ENCODE measurements at regions not wholly inside any gene's neighbourhood (a gene's known extent, or its start where the extent isn't known, plus 50 kb on each side); places are given as distances from the start of the nearest gene placed in this dataset.
A peak's percentile ranks its signal among the peaks of the same experiment; 100 is the strongest.

DNA sequence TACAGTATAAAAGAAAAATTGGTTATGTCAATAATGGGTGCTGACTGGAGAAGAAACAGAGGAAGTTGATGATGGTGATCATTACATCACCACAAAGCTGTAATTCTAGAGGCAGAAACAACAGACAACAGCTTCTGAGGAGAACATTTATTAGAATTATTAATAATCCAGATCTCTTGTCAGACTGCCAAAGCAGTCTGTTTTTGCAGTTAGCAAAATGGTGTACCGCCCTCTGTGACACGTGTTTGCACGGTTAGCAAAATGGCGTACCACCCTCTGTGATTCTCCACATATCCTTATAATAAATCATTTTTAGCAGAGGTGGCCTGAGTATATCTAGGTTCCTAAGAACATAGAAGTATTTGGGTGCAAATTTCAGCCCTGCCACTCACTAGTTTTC is 154.0 kb upstream of the TENT5D start:
- Mint-ChIP-seq H3K9me3 (no peaks in the 10 kb centered on the region), H3K4me3 (no peak overlapping the region), H3K36me3 (no peaks in the 10 kb centered on the region), H3K27ac (no peak overlapping the region), H3K4me1 (no peaks in the 10 kb centered on the region), H3K27me3 (no peaks in the 10 kb centered on the region)
- Histone ChIP-seq H3K4me3 (ENCODE audit: low read depth, low read length) (no peak overlapping the region), H3K36me3 (ENCODE audit: control insufficient read depth, insufficient read depth, low read length) (no peaks in the 10 kb centered on the region), H3K9me3 (ENCODE audit: control insufficient read depth in 2 of 2, low read length in 2 of 2) (no peaks in the 10 kb centered on the region), H3K27me3 (ENCODE audit: control insufficient read depth, insufficient read depth, low read length) (no peaks in the 10 kb centered on the region), H3K4me1 (ENCODE audit: control insufficient read depth, insufficient read depth, low read length, poor library complexity, severe bottlenecking) (no peaks in the 10 kb centered on the region), H3K27ac (ENCODE audit: insufficient read depth, low read length, poor library complexity, severe bottlenecking) (no peak overlapping the region)
- ATAC-seq (ENCODE audit: low read depth in 2 of 2): no peak
- DNase-seq: no peak

DNA sequence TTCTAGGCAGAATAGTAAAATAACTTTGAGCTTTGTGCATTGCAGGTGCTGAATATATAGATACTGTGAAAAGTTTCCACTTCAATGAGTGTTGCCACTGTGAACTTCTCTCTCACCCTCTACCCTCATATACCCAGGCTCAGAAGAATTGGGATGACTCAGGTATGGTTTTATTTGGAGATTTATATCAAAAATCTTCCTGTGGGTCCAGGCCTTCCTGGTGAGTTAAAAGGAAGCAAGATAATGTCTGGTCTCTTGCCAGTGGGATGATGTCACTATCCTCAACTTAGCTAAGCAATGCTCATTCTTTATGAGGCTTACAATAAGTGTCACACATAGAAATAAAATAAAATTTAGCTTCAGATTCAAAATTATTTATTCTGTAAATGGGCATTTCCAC is 153.3 kb upstream of the TENT5D start:
- H3K9me3 Mint-ChIP-seq: no peaks in the 10 kb centered on the region

DNA sequence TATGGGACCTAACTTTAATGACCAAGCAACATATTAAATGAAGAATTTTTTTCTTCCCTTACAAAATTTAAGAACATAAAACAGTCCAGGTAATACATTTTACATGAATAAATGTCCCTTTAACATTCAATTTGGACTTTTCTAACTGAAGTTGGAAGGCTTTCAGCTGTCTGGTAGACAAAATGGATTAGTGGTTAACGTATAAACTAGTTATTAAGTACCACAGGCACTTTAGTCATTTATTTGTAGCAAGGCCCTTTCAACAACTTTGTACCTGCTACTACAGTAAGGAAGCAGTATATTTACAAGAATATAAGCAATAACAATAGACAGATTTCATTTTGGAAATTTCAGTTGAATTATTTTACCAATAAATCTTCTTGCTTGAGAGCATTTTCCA is 152.5 kb upstream of the TENT5D start:
- no peak overlapping the region for H3K27ac Mint-ChIP-seq
- no peak for DNase-seq
- no peaks in the 10 kb centered on the region for H3K9me3 ChIP-seq (ENCODE audit: control insufficient read depth in 2 of 2, low read length in 2 of 2)
- no peak overlapping the region for H3K4me3 Mint-ChIP-seq
- ATAC-seq (ENCODE audit: low read depth in 2 of 2): no peak
- H3K27ac ChIP-seq (ENCODE audit: insufficient read depth, low read length, poor library complexity, severe bottlenecking): no peak overlapping the region
- no peaks in the 10 kb centered on the region for H3K36me3 ChIP-seq (ENCODE audit: control insufficient read depth, insufficient read depth, low read length)
- no peaks in the 10 kb centered on the region for H3K4me1 Mint-ChIP-seq
- no peaks in the 10 kb centered on the region for H3K9me3 Mint-ChIP-seq
- H3K4me3 ChIP-seq (ENCODE audit: low read depth, low read length): no peak overlapping the region
- no peaks in the 10 kb centered on the region for H3K4me1 ChIP-seq (ENCODE audit: control insufficient read depth, insufficient read depth, low read length, poor library complexity, severe bottlenecking)
- H3K27me3 Mint-ChIP-seq: no peaks in the 10 kb centered on the region
- H3K36me3 Mint-ChIP-seq: no peaks in the 10 kb centered on the region
- no peaks in the 10 kb centered on the region for H3K27me3 ChIP-seq (ENCODE audit: control insufficient read depth, insufficient read depth, low read length)

More for the DNA sequence above, 153.3 kb upstream of the TENT5D start:
- H3K4me3 Mint-ChIP-seq: no peak overlapping the region
- DNase-seq (no peak), ATAC-seq (ENCODE audit: low read depth in 2 of 2) (no peak)
- H3K27me3 Mint-ChIP-seq: no peaks in the 10 kb centered on the region
- Histone ChIP-seq H3K9me3 (ENCODE audit: control insufficient read depth in 2 of 2, low read length in 2 of 2) (no peaks in the 10 kb centered on the region), H3K27ac (ENCODE audit: insufficient read depth, low read length, poor library complexity, severe bottlenecking) (no peak overlapping the region), H3K4me3 (ENCODE audit: low read depth, low read length) (no peak overlapping the region), H3K4me1 (ENCODE audit: control insufficient read depth, insufficient read depth, low read length, poor library complexity, severe bottlenecking) (no peaks in the 10 kb centered on the region), H3K27me3 (ENCODE audit: control insufficient read depth, insufficient read depth, low read length) (no peaks in the 10 kb centered on the region), H3K36me3 (ENCODE audit: control insufficient read depth, insufficient read depth, low read length) (no peaks in the 10 kb centered on the region)
- H3K36me3 Mint-ChIP-seq: no peaks in the 10 kb centered on the region
- no peak overlapping the region for H3K27ac Mint-ChIP-seq
- no peaks in the 10 kb centered on the region for H3K4me1 Mint-ChIP-seq

GRCh38 chrX:80282535-80282934 is 137.7 kb upstream of the TENT5D start:
- DNase-seq (no peak), ATAC-seq (ENCODE audit: low read depth in 2 of 2) (no peak)
- Mint-ChIP-seq H3K4me3 (no peak overlapping the region), H3K27ac (no peak overlapping the region), H3K36me3 (no peaks in the 10 kb centered on the region), H3K27me3 (no peaks in the 10 kb centered on the region), H3K9me3 (peaks cover 0 to 2% (median 0%) of the 10 kb centered on the region in 7 donors), H3K4me1 (no peaks in the 10 kb centered on the region)
- H3K4me1 ChIP-seq (ENCODE audit: control insufficient read depth, insufficient read depth, low read length, poor library complexity, severe bottlenecking): no peaks in the 10 kb centered on the region
- H3K9me3 ChIP-seq (ENCODE audit: control insufficient read depth in 2 of 2, low read length in 2 of 2): no peaks in the 10 kb centered on the region
- H3K36me3 ChIP-seq (ENCODE audit: control insufficient read depth, insufficient read depth, low read length): no peaks in the 10 kb centered on the region
- no peak overlapping the region for H3K4me3 ChIP-seq (ENCODE audit: low read depth, low read length)
- H3K27me3 ChIP-seq (ENCODE audit: control insufficient read depth, insufficient read depth, low read length): no peaks in the 10 kb centered on the region
- no peak overlapping the region for H3K27ac ChIP-seq (ENCODE audit: insufficient read depth, low read length, poor library complexity, severe bottlenecking)

DNA sequence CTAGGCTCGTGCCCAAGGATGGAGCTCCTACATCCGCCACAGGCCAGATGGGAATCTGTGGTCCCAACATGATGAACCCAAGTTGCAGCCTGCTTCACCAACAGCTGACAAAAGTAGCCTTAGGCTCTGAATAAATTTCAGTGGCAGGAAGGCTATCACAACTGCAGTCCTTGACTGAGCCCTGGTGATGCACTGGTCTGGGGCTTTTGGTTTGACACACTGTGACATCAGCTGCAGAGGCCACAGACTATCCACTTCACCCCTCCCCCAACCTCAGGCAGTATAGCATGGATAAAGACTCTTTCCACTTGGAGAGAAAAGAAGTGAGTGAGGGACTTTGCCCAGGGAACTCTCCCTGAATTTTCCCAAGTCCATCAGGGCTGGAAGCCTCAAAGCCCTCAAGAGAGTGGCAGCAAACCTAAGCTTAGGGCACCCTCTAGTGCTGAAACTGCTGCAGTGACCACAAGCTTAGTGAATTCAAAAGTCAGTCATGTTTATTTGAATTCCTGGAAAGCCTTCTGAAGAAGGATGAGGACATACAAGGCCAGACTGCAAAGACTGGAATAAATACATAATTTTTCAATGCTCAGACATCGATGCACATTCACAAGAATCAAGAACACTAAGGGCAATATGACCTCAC is 135.0 kb upstream of the TENT5D start:
- Histone ChIP-seq H3K27ac (ENCODE audit: insufficient read depth, low read length, poor library complexity, severe bottlenecking) (no peak overlapping the region), H3K4me3 (ENCODE audit: low read depth, low read length) (no peak overlapping the region), H3K9me3 (ENCODE audit: control insufficient read depth in 2 of 2, low read length in 2 of 2) (no peaks in the 10 kb centered on the region), H3K27me3 (ENCODE audit: control insufficient read depth, insufficient read depth, low read length) (no peaks in the 10 kb centered on the region), H3K36me3 (ENCODE audit: control insufficient read depth, insufficient read depth, low read length) (no peaks in the 10 kb centered on the region), H3K4me1 (ENCODE audit: control insufficient read depth, insufficient read depth, low read length, poor library complexity, severe bottlenecking) (no peaks in the 10 kb centered on the region)
- Mint-ChIP-seq H3K4me1 (no peaks in the 10 kb centered on the region), H3K4me3 (no peak overlapping the region), H3K27me3 (no peaks in the 10 kb centered on the region), H3K9me3 (no peaks in the 10 kb centered on the region), H3K27ac (no peak overlapping the region), H3K36me3 (no peaks in the 10 kb centered on the region)
- peak in 1 of 3 donors; percentile 2 for DNase-seq
- ATAC-seq (ENCODE audit: low read depth in 2 of 2): no peak

DNA sequence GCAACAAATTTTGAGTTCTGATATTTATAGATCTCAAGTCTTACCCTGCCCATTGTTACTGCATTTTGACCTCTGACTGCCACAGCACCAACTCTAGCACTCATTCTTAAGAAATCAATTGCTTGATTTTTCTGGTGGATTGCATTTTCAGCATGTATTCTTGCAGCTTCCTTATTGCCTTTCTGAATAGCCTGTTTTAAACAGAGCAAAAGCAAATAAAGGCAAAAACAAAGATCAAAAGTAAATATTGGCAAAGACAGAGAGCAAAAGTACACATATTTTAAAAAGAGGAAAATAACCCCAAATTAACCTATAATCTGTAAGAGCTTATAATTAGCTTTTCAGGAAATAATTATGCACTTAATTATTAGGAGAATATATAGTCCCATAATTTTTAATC is 129.4 kb upstream of the TENT5D start:
- Histone ChIP-seq H3K36me3 (ENCODE audit: control insufficient read depth, insufficient read depth, low read length) (no peaks in the 10 kb centered on the region), H3K4me3 (ENCODE audit: low read depth, low read length) (no peak overlapping the region), H3K27ac (ENCODE audit: insufficient read depth, low read length, poor library complexity, severe bottlenecking) (no peak overlapping the region), H3K9me3 (ENCODE audit: control insufficient read depth in 2 of 2, low read length in 2 of 2) (no peaks in the 10 kb centered on the region), H3K4me1 (ENCODE audit: control insufficient read depth, insufficient read depth, low read length, poor library complexity, severe bottlenecking) (no peaks in the 10 kb centered on the region), H3K27me3 (ENCODE audit: control insufficient read depth, insufficient read depth, low read length) (no peaks in the 10 kb centered on the region)
- Mint-ChIP-seq H3K27me3 (no peaks in the 10 kb centered on the region), H3K4me3 (no peak overlapping the region), H3K4me1 (no peaks in the 10 kb centered on the region), H3K9me3 (peaks cover 0 to 1% (median 0%) of the 10 kb centered on the region in 7 donors), H3K27ac (no peak overlapping the region), H3K36me3 (no peaks in the 10 kb centered on the region)
- no peak for ATAC-seq (ENCODE audit: low read depth in 2 of 2)
- no peak for DNase-seq

GRCh38 chrX:80293354-80293753 is 126.9 kb upstream of the TENT5D start:
- no peak overlapping the region for H3K4me3 ChIP-seq (ENCODE audit: low read depth, low read length)
- H3K9me3 Mint-ChIP-seq: peaks cover 0 to 3% (median 0%) of the 10 kb centered on the region in 7 donors
- no peak overlapping the region for H3K27ac ChIP-seq (ENCODE audit: insufficient read depth, low read length, poor library complexity, severe bottlenecking)
- ATAC-seq (ENCODE audit: low read depth in 2 of 2) (no peak), DNase-seq (no peak)
- H3K9me3 ChIP-seq (ENCODE audit: control insufficient read depth in 2 of 2, low read length in 2 of 2): no peaks in the 10 kb centered on the region
- H3K4me3 Mint-ChIP-seq: no peak overlapping the region
- no peaks in the 10 kb centered on the region for H3K4me1 Mint-ChIP-seq
- no peak overlapping the region for H3K27ac Mint-ChIP-seq
- no peaks in the 10 kb centered on the region for H3K36me3 ChIP-seq (ENCODE audit: control insufficient read depth, insufficient read depth, low read length)
- no peaks in the 10 kb centered on the region for H3K27me3 Mint-ChIP-seq
- H3K27me3 ChIP-seq (ENCODE audit: control insufficient read depth, insufficient read depth, low read length): no peaks in the 10 kb centered on the region
- H3K36me3 Mint-ChIP-seq: no peaks in the 10 kb centered on the region
- no peaks in the 10 kb centered on the region for H3K4me1 ChIP-seq (ENCODE audit: control insufficient read depth, insufficient read depth, low read length, poor library complexity, severe bottlenecking)

DNA sequence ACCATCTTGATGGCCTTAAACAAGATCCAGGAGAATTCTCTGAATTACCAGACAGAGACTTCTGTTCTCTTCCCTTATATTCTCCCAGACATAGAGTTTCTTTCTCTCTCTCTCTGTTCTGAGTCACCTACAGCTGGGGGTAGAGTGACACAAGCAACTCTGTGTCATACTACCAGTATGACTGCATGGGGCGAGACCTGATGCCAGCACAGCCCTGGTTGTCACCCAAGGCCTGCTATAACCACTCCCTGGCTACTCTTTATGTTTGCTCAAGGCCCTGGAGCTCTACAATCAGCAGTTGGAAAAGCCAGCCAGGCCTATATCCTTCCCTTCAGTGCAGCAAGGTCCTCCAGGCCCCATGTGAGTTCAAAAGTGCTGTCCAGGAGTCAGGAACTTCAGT is 114.2 kb upstream of the TENT5D start:
- H3K9me3 ChIP-seq (ENCODE audit: control insufficient read depth in 2 of 2, low read length in 2 of 2): no peaks in the 10 kb centered on the region
- H3K27me3 Mint-ChIP-seq: no peaks in the 10 kb centered on the region
- no peaks in the 10 kb centered on the region for H3K4me1 ChIP-seq (ENCODE audit: control insufficient read depth, insufficient read depth, low read length, poor library complexity, severe bottlenecking)
- no peaks in the 10 kb centered on the region for H3K27me3 ChIP-seq (ENCODE audit: control insufficient read depth, insufficient read depth, low read length)
- no peak for ATAC-seq (ENCODE audit: low read depth in 2 of 2)
- no peaks in the 10 kb centered on the region for H3K36me3 Mint-ChIP-seq
- H3K4me3 ChIP-seq (ENCODE audit: low read depth, low read length): no peak overlapping the region
- H3K27ac Mint-ChIP-seq: no peak overlapping the region
- no peak for DNase-seq
- peaks cover 0 to 5% (median 1%) of the 10 kb centered on the region in 7 donors for H3K9me3 Mint-ChIP-seq
- H3K4me1 Mint-ChIP-seq: no peaks in the 10 kb centered on the region
- no peak overlapping the region for H3K27ac ChIP-seq (ENCODE audit: insufficient read depth, low read length, poor library complexity, severe bottlenecking)
- H3K4me3 Mint-ChIP-seq: no peak overlapping the region
- H3K36me3 ChIP-seq (ENCODE audit: control insufficient read depth, insufficient read depth, low read length): no peaks in the 10 kb centered on the region

Measured in CD4-positive, CD25-positive, alpha-beta regulatory T cell (primary cell).